GM23338 (cell line): ENCODE measurements at regions not wholly inside any gene's neighbourhood (a gene's known extent, or its start where the extent isn't known, plus 50 kb on each side); places are given as distances from the start of the nearest gene placed in this dataset.

Experiments
- ATAC-seq: fragments of 200-7000 bp; cut with Tn5 transposase; 3 replicates; pipeline ENCODE4 v1.9.1; 2020
- DNase-seq: peaks from one replicate; pipeline ENCODE4 v3.0.0-alpha.2; 2015; ENCODE audit warnings: low spot score
- H2AFZ ChIP-seq: fragments of 200-600 bp; sonication (generic); 2 replicates; pipeline ENCODE4 v1.8.0; 2016; ENCODE audit warnings: antibody characterized with exemption, mild to moderate bottlenecking, moderate library complexity
- H3F3A ChIP-seq: fragments of 200-600 bp; sonication (generic); replicated peaks from 2 replicates; pipeline ENCODE4 v1.8.0; 2017; ENCODE audit warnings: antibody characterized with exemption, mixed run types, low read depth
- H3K27ac ChIP-seq: fragments of 200-600 bp; sonication (generic); 2 replicates; pipeline ENCODE4 v1.6.1; 2016; ENCODE audit warnings: low read depth
- H3K27me3 ChIP-seq: fragments of 200-600 bp; sonication (generic); 2 replicates; pipeline ENCODE4 v1.8.0; 2016; ENCODE audit warnings: mild to moderate bottlenecking, mixed run types, moderate library complexity; ENCODE audit not compliant: insufficient read depth
- H3K36me3 ChIP-seq: fragments of 200-600 bp; sonication (generic); 2 replicates; pipeline ENCODE4 v1.8.0; 2016; ENCODE audit warnings: mild to moderate bottlenecking; ENCODE audit not compliant: insufficient read depth
- H3K4me1 ChIP-seq: fragments of 200-600 bp; sonication (generic); 2 replicates; pipeline ENCODE4 v1.8.0; 2016; ENCODE audit warnings: mild to moderate bottlenecking, moderate library complexity; ENCODE audit not compliant: insufficient read depth
- H3K4me2 ChIP-seq: fragments of 200-600 bp; sonication (generic); 2 replicates; pipeline ENCODE4 v1.7.1; 2017; ENCODE audit warnings: mixed run types
- H3K4me3 ChIP-seq: fragments of 200-600 bp; sonication (generic); 2 replicates; pipeline ENCODE4 v1.6.1; 2016; ENCODE audit warnings: mixed run types
- H3K79me2 ChIP-seq: fragments of 200-600 bp; sonication (generic); replicated peaks from 2 replicates; pipeline ENCODE4 v1.8.0; 2017; ENCODE audit warnings: mild to moderate bottlenecking; ENCODE audit not compliant: insufficient read depth
- H3K9me2 ChIP-seq: fragments of 200-600 bp; sonication (generic); 2 replicates; pipeline ENCODE4 v1.8.0; 2017; ENCODE audit not compliant: insufficient read depth
- H4K20me1 ChIP-seq: fragments of 200-600 bp; sonication (generic); replicated peaks from 2 replicates; pipeline ENCODE4 v1.8.0; 2017; ENCODE audit warnings: mild to moderate bottlenecking; ENCODE audit not compliant: insufficient read depth
- H3K27ac Mint-ChIP-seq: 2 replicates; pipeline ENCODE4 v1.8.0; 2020; ENCODE audit warnings: inconsistent platforms, mild to moderate bottlenecking, moderate library complexity, mixed read lengths
- H3K27me3 Mint-ChIP-seq: 3 replicates; pipeline ENCODE4 v1.8.0; 2022; ENCODE audit warnings: low read depth, mild to moderate bottlenecking, moderate library complexity, mixed read lengths, inconsistent platforms; ENCODE audit not compliant: insufficient read depth, poor library complexity
- H3K36me3 Mint-ChIP-seq: 3 replicates; pipeline ENCODE4 v1.8.0; 2021; ENCODE audit warnings: low read depth, mild to moderate bottlenecking, inconsistent platforms, moderate library complexity, mixed read lengths
- H3K4me1 Mint-ChIP-seq: 3 replicates; pipeline ENCODE4 v1.8.0; 2020; ENCODE audit warnings: mild to moderate bottlenecking, inconsistent platforms, mixed read lengths
- H3K4me3 Mint-ChIP-seq: 3 replicates; pipeline ENCODE4 v1.8.0; 2021; ENCODE audit warnings: moderate library complexity, mild to moderate bottlenecking, inconsistent platforms, mixed read lengths
- H3K9me3 Mint-ChIP-seq: 3 replicates; pipeline ENCODE4 v1.8.0; 2020; ENCODE audit warnings: moderate library complexity, mild to moderate bottlenecking, inconsistent platforms, mixed read lengths
- CREB1 ChIP-seq: fragments of 250-450 bp; sonication (Bioruptor Pico); IDR thresholded peaks from 2 replicates; pipeline ENCODE4 v1.5.0; 2020; ENCODE audit warnings: low read depth, mild to moderate bottlenecking, moderate library complexity
- CTCF ChIP-seq, 2 experiments: fragments of 200-600 bp in 1 of 2; sonication (generic) in 1 of 2; conservative IDR thresholded peaks; 2 replicates each; pipeline versions ENCODE4 v1.5.1 to v1.6.1; 2016 to 2017; ENCODE audit warnings: antibody characterized with exemption in 2 of 2, low read depth in 2 of 2, mild to moderate bottlenecking in 2 of 2, moderate library complexity in 1 of 2
- ETS1 ChIP-seq: IDR thresholded peaks from 2 replicates; pipeline ENCODE4 v1.6.1; 2016; ENCODE audit warnings: antibody characterized with exemption
- EZH2 ChIP-seq: fragments of 200-600 bp; sonication (generic); IDR thresholded peaks from one replicate; pipeline ENCODE4 v1.8.0; 2017; ENCODE audit warnings: antibody characterized with exemption, mild to moderate bottlenecking, low read depth; ENCODE audit not compliant: unreplicated experiment
- EZH2phosphoT487 ChIP-seq: fragments of 200-600 bp; sonication (generic); IDR thresholded peaks from one replicate; pipeline ENCODE4 v1.8.1; 2018; ENCODE audit warnings: antibody characterized with exemption; ENCODE audit not compliant: unreplicated experiment
- JUNB ChIP-seq: IDR thresholded peaks from one replicate; pipeline ENCODE4 v1.6.1; 2016; ENCODE audit warnings: antibody characterized with exemption; ENCODE audit not compliant: unreplicated experiment
- NANOG ChIP-seq: IDR thresholded peaks from 2 replicates; pipeline ENCODE4 v1.6.1; 2016; ENCODE audit warnings: antibody characterized with exemption, borderline replicate concordance
- POLR2AphosphoS5 ChIP-seq: IDR thresholded peaks from 2 replicates; pipeline ENCODE4 v1.6.1; 2016; ENCODE audit warnings: antibody characterized with exemption, low read depth
- REST ChIP-seq: IDR thresholded peaks from one replicate; pipeline ENCODE4 v1.6.1; 2018; ENCODE audit warnings: antibody characterized with exemption; ENCODE audit not compliant: unreplicated experiment
- STAT1 ChIP-seq: IDR thresholded peaks from one replicate; pipeline ENCODE4 v1.6.1; 2016; ENCODE audit warnings: antibody characterized with exemption; ENCODE audit not compliant: unreplicated experiment
- ZNF114 ChIP-seq: fragments of 250-450 bp; sonication (Bioruptor Pico); IDR thresholded peaks from 2 replicates; pipeline ENCODE4 v1.5.0; 2020; ENCODE audit warnings: mild to moderate bottlenecking, moderate library complexity
- ZNF331 ChIP-seq: fragments of 250-450 bp; sonication (Bioruptor Pico); IDR thresholded peaks from 2 replicates; pipeline ENCODE4 v1.5.0; 2020; ENCODE audit warnings: low read depth, mild to moderate bottlenecking, moderate library complexity
- ZNF462 ChIP-seq: fragments of 250-450 bp; sonication (Bioruptor Pico); IDR thresholded peaks from 2 replicates; pipeline ENCODE4 v1.5.0; 2020; ENCODE audit warnings: mild to moderate bottlenecking, moderate library complexity

DNA sequence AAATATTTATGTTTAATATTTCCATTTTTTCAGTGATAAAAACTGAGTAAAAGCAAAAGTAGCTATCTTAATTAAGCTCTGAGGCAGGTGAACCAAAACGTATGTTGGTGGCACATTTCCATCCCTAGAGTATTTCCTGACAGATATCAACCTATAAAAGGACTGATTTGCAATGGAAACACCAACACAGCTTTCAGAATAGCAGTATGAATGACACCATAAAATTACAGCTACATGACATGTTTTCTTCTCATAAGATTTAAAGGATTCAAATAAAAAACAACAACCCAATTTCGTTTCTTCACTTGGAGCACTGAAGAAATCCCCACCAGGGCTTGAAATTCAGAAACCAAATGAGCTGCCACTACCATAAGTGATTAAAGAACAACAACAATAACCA lies 194.4 kb downstream of the RFC3 start:
- H3K27me3 ChIP-seq, result no peaks in the 10 kb centered on the region
- no peaks in the 10 kb centered on the region for H3K36me3 ChIP-seq
- no peaks in the 10 kb centered on the region for H3K79me2 ChIP-seq
- TF ChIP-seq CREB1 (CRISPR knock-in tag) (no peak), JUNB (no peak), ZNF462 (CRISPR knock-in tag) (no peak), POLR2AphosphoS5 (no peak), ZNF331 (CRISPR knock-in tag) (no peak), STAT1 (no peak), ETS1 (no peak), ZNF114 (no peak), EZH2phosphoT487 (no peak), REST (no peak), EZH2 (no peak), CTCF (conservative IDR thresholded peaks at IDR 0.05; ENCODE audit: low read depth in 2 of 2) (no peak), NANOG (no peak)
- no peaks in the 10 kb centered on the region for H3K36me3 Mint-ChIP-seq
- no peak overlapping the region for H3K27ac Mint-ChIP-seq
- H2AFZ ChIP-seq, result no peak overlapping the region
- H3K27ac ChIP-seq, result no peak overlapping the region
- no peaks in the 10 kb centered on the region for H4K20me1 ChIP-seq
- DNase-seq (no peak), ATAC-seq (no peak)
- no peaks in the 10 kb centered on the region for H3K4me1 ChIP-seq
- H3K27me3 Mint-ChIP-seq, result no peaks in the 10 kb centered on the region
- H3K4me2 ChIP-seq, result no peak overlapping the region
- H3F3A ChIP-seq, result no peaks in the 10 kb centered on the region
- H3K4me1 Mint-ChIP-seq, result no peaks in the 10 kb centered on the region
- no peaks in the 10 kb centered on the region for H3K9me3 Mint-ChIP-seq
- H3K4me3 Mint-ChIP-seq, result no peak overlapping the region
- no peak overlapping the region for H3K4me3 ChIP-seq
- no peaks in the 10 kb centered on the region for H3K9me2 ChIP-seq
